Fibroblast of villous mesenchyme (primary cell): ENCODE measurements at regions not wholly inside any gene's neighbourhood (a gene's known extent, or its start where the extent isn't known, plus 50 kb on each side); places are given as distances from the start of the nearest gene placed in this dataset.

ENCODE experiments used
- DNase-seq: peaks from one replicate; pipeline ENCODE4 v3.0.0-alpha.2; 2010; ENCODE audit warnings: low read depth
- H3K4me3 ChIP-seq: 2 replicates; pipeline ENCODE4 v1.5.1; 2011; ENCODE audit warnings: low read depth, mild to moderate bottlenecking, low read length
- CTCF ChIP-seq: IDR thresholded peaks from 2 replicates; pipeline ENCODE4 v1.5.1; 2012; ENCODE audit warnings: low read depth, mild to moderate bottlenecking, low read length; ENCODE audit not compliant: insufficient read depth

- no peak for DNase-seq
- no peak overlapping the region for H3K4me3 ChIP-seq
- no peak for TF ChIP-seq CTCF
Observed at GRCh38 chr18:27278131-27278530, 93.0 kb upstream of the CHST9 start.

GRCh38 chr18:27277554-27277953 is 92.4 kb upstream of the CHST9 start:
- no peak for TF ChIP-seq CTCF
- H3K4me3 ChIP-seq = no peak overlapping the region
- no peak for DNase-seq

GRCh38 chr18:27276886-27277285 is 91.8 kb upstream of the CHST9 start:
- no peak for TF ChIP-seq CTCF
- no peak for DNase-seq
- H3K4me3 ChIP-seq = no peak overlapping the region

GRCh38 chr18:27276479-27276878 is 91.4 kb upstream of the CHST9 start:
- H3K4me3 ChIP-seq = no peak overlapping the region
- no peak for TF ChIP-seq CTCF
- DNase-seq = no peak

- no peak for TF ChIP-seq CTCF
- no peak overlapping the region for H3K4me3 ChIP-seq
- no peak for DNase-seq
Observed at GRCh38 chr18:27274901-27275300, 89.8 kb upstream of the CHST9 start.

GRCh38 chr18:27270508-27270907 is 85.4 kb upstream of the CHST9 start:
- no peak for DNase-seq
- no peak overlapping the region for H3K4me3 ChIP-seq
- TF ChIP-seq CTCF = no peak

GRCh38 chr18:27263369-27263768 is 78.3 kb upstream of the CHST9 start:
- no peak for DNase-seq
- H3K4me3 ChIP-seq = no peak overlapping the region
- no peak for TF ChIP-seq CTCF
